ENCODE measurements at regions not wholly inside any gene's neighbourhood (a gene's known extent, or its start where the extent isn't known, plus 50 kb on each side); places are given as distances from the start of the nearest gene placed in this dataset.

DNA sequence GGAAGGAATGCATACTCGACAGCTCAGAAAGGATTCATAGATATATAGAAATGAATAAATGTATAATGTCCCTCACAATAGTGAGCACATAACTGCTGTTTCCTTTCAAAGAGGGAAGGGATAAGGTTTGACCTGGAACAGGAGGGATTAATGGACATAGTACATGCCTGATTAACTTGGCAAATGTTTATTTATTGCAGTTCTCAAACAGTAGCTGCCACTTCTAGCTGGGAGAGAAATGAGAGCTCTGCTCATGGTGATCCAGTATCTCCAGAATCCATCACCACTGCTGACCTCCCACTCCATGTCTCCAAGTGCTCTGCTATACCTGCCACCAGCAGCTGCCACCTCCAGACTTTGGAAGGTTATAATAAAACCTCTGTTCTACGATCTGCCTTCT is 108.1 kb downstream of the LRIG3 start:
- no CpG with 5 or more reads among the region's 2 CpGs for WGBS (ENCODE audit: insufficient coverage)
- Histone ChIP-seq H3K4me1 (ENCODE audit: control insufficient read depth in 2 of 2, insufficient read depth in 2 of 2, low read length in 2 of 2) (no peaks in the 10 kb centered on the region), H3K36me3 (replicated peaks in 1 of 2; ENCODE audit: control extremely low read depth in 1 of 2, control insufficient read depth in 1 of 2, extremely low read depth in 1 of 2, insufficient read depth in 2 of 2, low read length in 1 of 2) (no peaks in the 10 kb centered on the region), H3K4me3 (ENCODE audit: control extremely low read depth in 1 of 5, extremely low read depth in 1 of 5, insufficient read depth in 1 of 5, low read depth in 2 of 5, low read length in 4 of 5) (no peak overlapping the region), H3K9me3 (ENCODE audit: control extremely low read depth in 1 of 3, control insufficient read depth in 2 of 3, insufficient read depth in 1 of 3, low read length in 2 of 3) (no peaks in the 10 kb centered on the region), H4K20me1 (ENCODE audit: control insufficient read depth, insufficient read depth, low read length, poor library complexity, severe bottlenecking) (no peaks in the 10 kb centered on the region), H2AFZ (ENCODE audit: insufficient read depth, low read depth, low read length, poor library complexity, severe bottlenecking) (no peak overlapping the region), H3K27ac (ENCODE audit: low read length in 2 of 2) (no peak overlapping the region), H3K4me2 (replicated peaks; ENCODE audit: low read depth, low read length, poor library complexity, severe bottlenecking) (no peak overlapping the region), H3K9ac (ENCODE audit: low read length) (no peak overlapping the region), H3K79me2 (ENCODE audit: control insufficient read depth, insufficient read depth, low read length) (no peaks in the 10 kb centered on the region), H3K27me3 (replicated peaks in 1 of 4; ENCODE audit: control extremely low read depth in 1 of 4, control insufficient read depth in 3 of 4, insufficient read depth in 4 of 4, low read length in 3 of 4) (no peaks in the 10 kb centered on the region)
- H3K4me3 Mint-ChIP-seq = no peak overlapping the region
- CTCF ChIA-PET = no interaction called here
- H3K4me1 Mint-ChIP-seq = no peaks in the 10 kb centered on the region
- DNase-seq = no peak
- intact Hi-C loops (cut with micrococcal nuclease) = no loop called here
- no peak overlapping the region for H3K27ac Mint-ChIP-seq
- no peaks in the 10 kb centered on the region for H3K9me3 Mint-ChIP-seq (ENCODE audit: insufficient read depth)
- no peak for ATAC-seq (ENCODE audit: low read depth)
- no peak for TF ChIP-seq EZH2 (IDR thresholded peaks at IDR 0.05; ENCODE audit: borderline replicate concordance, insufficient read depth, low read depth, low read length, poor library complexity, severe bottlenecking)
- TF ChIP-seq, protein P1, sequence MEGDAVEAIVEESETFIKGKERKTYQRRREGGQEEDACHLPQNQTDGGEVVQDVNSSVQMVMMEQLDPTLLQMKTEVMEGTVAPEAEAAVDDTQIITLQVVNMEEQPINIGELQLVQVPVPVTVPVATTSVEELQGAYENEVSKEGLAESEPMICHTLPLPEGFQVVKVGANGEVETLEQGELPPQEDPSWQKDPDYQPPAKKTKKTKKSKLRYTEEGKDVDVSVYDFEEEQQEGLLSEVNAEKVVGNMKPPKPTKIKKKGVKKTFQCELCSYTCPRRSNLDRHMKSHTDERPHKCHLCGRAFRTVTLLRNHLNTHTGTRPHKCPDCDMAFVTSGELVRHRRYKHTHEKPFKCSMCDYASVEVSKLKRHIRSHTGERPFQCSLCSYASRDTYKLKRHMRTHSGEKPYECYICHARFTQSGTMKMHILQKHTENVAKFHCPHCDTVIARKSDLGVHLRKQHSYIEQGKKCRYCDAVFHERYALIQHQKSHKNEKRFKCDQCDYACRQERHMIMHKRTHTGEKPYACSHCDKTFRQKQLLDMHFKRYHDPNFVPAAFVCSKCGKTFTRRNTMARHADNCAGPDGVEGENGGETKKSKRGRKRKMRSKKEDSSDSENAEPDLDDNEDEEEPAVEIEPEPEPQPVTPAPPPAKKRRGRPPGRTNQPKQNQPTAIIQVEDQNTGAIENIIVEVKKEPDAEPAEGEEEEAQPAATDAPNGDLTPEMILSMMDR (IDR thresholded peaks at IDR 0.05) = no peak
- no peaks in the 10 kb centered on the region for H3K27me3 Mint-ChIP-seq
- POLR2A ChIA-PET = no interaction called here

DNA sequence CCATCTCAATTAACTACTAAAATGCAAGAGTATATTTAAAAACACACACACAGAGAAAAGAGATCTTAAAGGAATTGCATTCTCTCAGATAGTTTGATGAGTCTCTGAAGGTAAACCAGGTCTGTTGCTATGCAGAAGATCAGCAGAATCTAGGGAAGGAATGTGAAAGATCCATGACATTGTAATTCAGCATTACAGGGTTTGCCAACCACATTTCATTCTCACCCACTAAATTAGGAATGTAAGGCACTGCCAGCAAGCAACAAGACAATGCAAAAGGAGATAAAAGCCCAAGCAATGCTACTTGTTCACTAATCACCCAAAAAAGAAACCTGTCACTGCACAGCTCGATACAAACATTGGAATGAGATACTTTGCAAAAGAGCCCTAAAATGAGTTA is 106.3 kb downstream of the LRIG3 start:
- Histone ChIP-seq H3K9me3 (ENCODE audit: control extremely low read depth in 1 of 3, control insufficient read depth in 2 of 3, insufficient read depth in 1 of 3, low read length in 2 of 3) (no peaks in the 10 kb centered on the region), H4K20me1 (ENCODE audit: control insufficient read depth, insufficient read depth, low read length, poor library complexity, severe bottlenecking) (no peaks in the 10 kb centered on the region), H3K27me3 (replicated peaks in 1 of 4; ENCODE audit: control extremely low read depth in 1 of 4, control insufficient read depth in 3 of 4, insufficient read depth in 4 of 4, low read length in 3 of 4) (no peaks in the 10 kb centered on the region), H3K4me1 (ENCODE audit: control insufficient read depth in 2 of 2, insufficient read depth in 2 of 2, low read length in 2 of 2) (no peaks in the 10 kb centered on the region), H3K4me2 (replicated peaks; ENCODE audit: low read depth, low read length, poor library complexity, severe bottlenecking) (no peak overlapping the region), H3K4me3 (ENCODE audit: control extremely low read depth in 1 of 5, extremely low read depth in 1 of 5, insufficient read depth in 1 of 5, low read depth in 2 of 5, low read length in 4 of 5) (no peak overlapping the region), H2AFZ (ENCODE audit: insufficient read depth, low read depth, low read length, poor library complexity, severe bottlenecking) (no peak overlapping the region), H3K79me2 (ENCODE audit: control insufficient read depth, insufficient read depth, low read length) (no peaks in the 10 kb centered on the region), H3K36me3 (replicated peaks in 1 of 2; ENCODE audit: control extremely low read depth in 1 of 2, control insufficient read depth in 1 of 2, extremely low read depth in 1 of 2, insufficient read depth in 2 of 2, low read length in 1 of 2) (no peaks in the 10 kb centered on the region), H3K27ac (ENCODE audit: low read length in 2 of 2) (no peak overlapping the region), H3K9ac (ENCODE audit: low read length) (no peak overlapping the region)
- intact Hi-C loops (cut with micrococcal nuclease) = no loop called here
- ChIA-PET POLR2A (no interaction called here), CTCF (no interaction called here)
- Mint-ChIP-seq H3K27me3 (no peaks in the 10 kb centered on the region), H3K4me3 (no peak overlapping the region), H3K27ac (no peak overlapping the region), H3K4me1 (no peaks in the 10 kb centered on the region), H3K9me3 (ENCODE audit: insufficient read depth) (no peaks in the 10 kb centered on the region)
- TF ChIP-seq, protein P1 (IDR thresholded peaks at IDR 0.05) = no peak
- no peak for TF ChIP-seq EZH2 (IDR thresholded peaks at IDR 0.05; ENCODE audit: borderline replicate concordance, insufficient read depth, low read depth, low read length, poor library complexity, severe bottlenecking)
- 88% methylated on average over 1 of the region's 1 CpG for WGBS (ENCODE audit: insufficient coverage)
- ATAC-seq (ENCODE audit: low read depth) (no peak), DNase-seq (no peak)

Data from B cell (primary cell).